SH-SY5Y (cell line): ENCODE measurements at regions not wholly inside any gene's neighbourhood (a gene's known extent, or its start where the extent isn't known, plus 50 kb on each side); places are given as distances from the start of the nearest gene placed in this dataset.

Source experiments
- GATA2 ChIP-seq: IDR thresholded peaks from 2 replicates; pipeline ENCODE4 v1.6.1; 2011; ENCODE audit warnings: mild to moderate bottlenecking, low read depth, low read length
- GATA3 ChIP-seq: IDR thresholded peaks from 2 replicates; pipeline ENCODE4 v1.6.1; 2011; ENCODE audit warnings: low read depth, mild to moderate bottlenecking, low read length, moderate library complexity

DNA sequence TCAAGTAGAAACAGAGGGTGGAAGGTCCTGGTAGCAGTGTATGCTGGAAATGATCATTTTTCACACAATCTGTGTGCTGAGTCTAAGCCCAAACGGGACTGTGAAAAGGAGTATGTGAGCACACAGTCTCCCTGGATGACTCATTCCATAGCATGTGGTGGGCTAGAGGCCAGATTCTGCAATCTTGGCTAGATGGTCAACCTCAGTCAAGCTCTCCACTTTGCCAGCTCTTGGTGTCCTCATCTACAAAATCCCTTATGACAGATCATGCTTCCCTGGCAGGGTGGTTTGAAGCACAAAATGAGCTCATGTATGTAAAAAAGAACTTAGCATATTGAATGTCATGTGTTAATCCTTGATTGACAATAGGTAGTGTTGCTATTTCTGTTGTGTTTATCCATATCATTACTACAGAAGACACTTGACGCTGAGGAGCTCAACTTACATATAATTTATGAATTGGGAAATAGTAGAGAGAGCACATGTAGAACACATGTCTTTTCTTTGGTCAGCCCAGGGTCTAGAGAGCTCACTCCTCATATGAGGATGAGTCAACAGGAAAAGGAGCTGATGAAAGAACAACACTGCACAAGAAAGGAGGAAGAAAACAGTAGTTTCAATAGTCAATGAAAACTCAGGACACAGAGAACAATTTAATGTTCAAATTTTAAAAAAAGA, 517.5 kb downstream of the BCL11B start:
- TF ChIP-seq GATA2, result no peak
- no peak for TF ChIP-seq GATA3

DNA sequence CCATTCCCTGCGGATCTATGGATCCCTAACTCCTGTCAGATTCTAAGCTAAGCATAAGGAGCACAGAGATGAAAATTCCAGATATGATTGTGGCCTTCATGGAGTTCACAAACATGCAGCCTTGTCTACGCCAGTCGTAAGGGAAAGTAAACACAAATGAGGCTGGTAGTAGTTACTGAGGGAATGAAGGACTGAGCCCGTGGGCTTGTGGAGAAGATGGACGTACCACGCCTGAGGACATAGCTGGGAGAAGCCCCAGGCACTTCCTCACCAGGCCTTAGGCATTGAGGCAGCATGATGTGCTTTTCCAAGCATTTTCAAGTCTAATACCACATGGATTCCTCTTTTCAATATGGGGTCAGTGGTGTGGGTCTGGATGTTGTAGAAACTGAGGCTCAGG, 515.2 kb downstream of the BCL11B start:
- TF ChIP-seq GATA2 (no peak), GATA3 (no peak)

DNA sequence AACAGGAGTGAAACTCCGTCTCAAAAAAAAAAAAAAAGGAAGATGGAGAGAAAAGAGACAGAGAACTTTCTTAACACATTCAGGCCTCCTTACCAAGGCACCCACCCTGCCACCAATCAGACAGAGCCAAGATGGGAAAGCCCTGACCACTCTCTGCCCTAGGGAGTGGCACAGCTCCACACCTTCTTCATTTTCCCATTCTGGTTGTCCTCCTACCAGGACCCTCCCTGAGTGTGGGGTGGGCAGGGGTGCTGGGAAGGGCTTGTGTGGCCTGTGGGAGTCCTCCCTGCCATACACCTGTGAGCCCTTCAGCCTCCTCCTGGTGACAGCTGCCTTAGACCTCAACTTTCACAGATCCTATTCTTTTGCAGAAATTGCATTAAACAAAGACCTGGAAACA, 513.6 kb downstream of the BCL11B start:
- TF ChIP-seq GATA3 (no peak), GATA2 (no peak)

DNA sequence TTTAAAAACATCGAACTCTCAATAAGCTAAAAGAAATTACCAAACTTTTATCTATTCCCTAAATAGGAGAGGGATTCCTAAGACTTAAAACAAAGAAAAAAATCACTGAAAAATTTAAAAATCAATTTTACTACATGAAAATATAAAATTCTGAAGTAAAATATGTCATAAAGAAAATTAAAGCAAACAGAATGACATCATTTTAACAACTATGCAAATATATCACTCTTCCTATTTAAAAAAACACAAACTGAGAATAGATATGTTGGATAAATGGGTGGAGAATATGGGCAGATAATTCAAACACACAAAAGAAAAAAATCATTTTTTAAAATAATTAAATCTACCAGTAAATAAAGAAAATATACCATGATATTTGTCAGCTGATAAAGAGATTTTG, 510.0 kb downstream of the BCL11B start:
- TF ChIP-seq GATA2 (no peak), GATA3 (no peak)

DNA sequence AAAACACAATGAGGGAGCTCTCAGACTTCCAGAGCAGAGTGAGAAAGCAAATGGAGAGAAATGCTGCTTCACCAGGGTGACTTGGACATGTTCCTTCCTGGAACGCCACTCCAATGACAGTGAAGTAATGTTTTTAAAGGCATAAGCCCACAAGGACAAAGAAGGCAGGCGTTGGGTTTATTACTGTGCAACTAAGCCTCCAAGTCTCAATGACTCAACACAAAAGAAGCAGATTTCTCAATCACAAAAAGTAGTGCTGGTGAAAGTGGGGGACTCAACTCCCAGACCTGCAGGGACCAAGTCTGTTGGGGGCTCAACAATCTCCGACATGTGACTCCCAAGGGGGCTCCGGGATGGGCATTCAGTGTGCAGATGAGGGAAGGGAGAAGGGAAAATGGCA, 505.2 kb downstream of the BCL11B start:
- TF ChIP-seq GATA3, result no peak
- TF ChIP-seq GATA2, result no peak

DNA sequence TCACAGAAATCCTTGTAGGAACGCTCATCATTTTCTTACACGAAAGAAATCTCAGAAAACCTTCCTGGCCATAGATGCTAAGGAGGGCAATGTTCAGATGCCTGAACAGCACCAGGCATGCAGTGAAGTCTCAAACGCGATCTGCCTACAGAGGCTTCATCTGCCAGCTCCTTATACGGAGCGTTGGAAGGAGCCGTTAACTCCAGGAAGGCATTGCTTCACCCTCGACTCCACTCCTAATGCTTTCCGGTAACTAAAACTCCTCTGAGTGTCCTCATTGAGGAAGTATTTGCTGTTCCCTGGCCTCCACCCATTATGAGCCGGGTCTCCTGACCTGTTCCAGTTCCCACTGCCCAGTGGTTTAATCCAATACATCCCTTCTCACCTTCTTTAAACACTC, 502.7 kb downstream of the BCL11B start:
- TF ChIP-seq GATA3 (no peak), GATA2 (no peak)

DNA sequence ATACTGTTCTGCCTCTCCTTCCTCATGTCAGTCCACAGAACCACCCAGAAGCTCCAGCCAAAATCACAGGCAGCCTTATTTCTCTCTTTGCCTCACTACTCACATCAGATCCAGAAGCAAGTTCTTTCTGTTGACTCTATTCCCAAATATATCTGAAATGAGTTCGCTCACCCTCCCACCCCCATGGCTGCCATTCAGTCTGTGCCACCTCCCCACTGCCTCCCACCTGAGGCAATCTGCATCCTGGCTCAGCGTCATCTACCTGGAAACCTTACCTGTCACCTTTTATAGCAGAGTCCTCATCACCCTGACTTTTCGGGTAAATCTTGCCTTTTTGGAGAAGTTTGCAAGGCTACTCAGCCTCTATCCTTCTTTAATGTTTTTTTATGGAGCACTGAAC, 501.8 kb downstream of the BCL11B start:
- no peak for TF ChIP-seq GATA2
- TF ChIP-seq GATA3, result no peak

DNA sequence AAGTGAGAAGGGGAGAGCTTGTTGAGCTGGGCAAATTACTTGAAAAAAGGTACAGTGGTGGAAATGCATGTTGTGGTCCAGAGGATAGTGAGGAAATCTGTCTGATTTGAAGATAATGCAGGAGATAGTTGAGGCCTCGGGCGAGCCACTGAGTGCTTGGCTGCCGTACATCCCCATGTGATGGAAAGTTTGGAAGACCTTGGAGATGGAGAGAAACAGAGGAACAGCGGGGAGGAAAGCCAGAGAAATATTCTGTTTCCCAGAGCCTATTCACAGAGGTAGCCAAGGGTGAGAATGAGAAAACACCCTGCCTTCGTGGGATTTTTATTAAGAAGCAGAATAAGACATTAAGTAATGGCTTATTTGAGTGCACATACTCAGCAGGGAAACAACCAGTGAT, 498.2 kb downstream of the BCL11B start:
- TF ChIP-seq GATA2 (no peak), GATA3 (no peak)

DNA sequence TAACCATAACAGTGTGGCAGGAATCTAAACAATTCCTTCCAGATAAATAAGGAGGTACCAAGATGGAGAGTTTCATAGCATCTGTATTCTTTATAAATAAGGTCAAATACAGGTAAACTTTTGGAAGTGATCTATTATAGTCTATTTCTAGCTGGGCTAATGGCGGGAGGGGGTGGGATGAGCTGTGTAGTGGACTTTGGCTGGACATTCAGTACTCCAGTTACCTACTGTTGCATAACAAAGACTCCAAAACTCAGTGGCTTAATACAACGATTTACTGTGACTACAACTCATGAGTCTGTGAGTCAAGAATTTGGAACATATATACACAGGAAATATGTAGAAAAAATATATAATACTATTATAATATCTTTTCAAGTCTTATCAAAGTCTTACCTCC, 496.1 kb downstream of the BCL11B start:
- TF ChIP-seq GATA2, result no peak
- TF ChIP-seq GATA3, result no peak

DNA sequence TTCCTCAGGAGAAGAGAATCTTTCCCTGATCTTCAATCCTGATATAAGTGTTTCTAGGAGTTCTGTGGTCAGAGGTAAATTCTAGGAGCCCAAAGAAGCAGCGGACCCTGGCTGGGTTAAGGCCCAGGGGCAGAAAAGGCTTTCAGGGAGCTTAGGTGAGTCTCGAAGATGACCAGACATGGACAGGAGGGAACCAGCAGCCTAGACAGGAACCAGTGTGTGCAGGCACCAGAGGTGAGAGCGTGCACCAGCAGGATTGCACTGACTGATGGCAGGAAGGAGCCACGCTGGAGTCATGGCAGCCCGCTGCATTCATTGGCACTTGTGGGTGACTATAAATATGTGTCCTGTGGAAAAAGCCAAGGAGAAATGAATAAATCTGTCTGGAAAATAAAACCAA, 489.9 kb downstream of the BCL11B start:
- TF ChIP-seq GATA3, result no peak
- no peak for TF ChIP-seq GATA2

DNA sequence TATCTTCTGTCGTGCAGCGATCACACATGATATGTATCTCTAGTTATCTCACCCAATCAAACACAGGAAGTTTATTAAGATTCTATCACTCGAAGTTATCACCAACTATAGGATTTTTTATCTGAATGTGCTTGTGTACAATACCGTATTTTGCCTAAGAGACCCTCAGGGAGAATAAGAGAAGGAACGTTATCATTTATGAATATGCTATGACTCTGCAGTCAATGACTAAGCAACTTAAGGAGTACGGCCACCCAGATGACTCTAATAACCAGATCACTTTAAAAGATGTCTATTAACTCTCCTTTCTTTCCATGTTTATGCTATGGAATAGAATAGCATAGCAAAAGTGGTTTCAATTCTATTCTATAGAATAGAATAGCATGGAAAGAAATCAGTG, 486.4 kb downstream of the BCL11B start:
- no peak for TF ChIP-seq GATA2
- TF ChIP-seq GATA3, result no peak

DNA sequence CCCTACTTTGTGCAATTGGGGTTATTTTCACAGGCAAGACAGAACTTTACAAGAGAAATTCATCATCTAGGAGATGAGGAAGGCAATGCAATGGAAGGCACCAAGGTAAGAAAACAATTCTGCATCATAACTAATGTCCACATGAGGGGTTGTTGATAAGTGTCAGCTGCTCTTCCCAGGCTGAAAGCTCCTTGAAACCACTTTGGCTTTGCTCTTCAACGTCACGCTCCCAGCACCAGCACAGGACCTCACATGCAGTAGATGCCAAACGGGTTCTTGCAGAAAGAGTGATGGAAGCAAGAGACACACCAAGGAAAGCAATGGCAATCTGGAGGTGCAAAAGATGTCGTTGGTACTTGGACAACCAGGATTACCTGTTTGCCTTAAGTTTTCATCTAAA, 485.5 kb downstream of the BCL11B start:
- TF ChIP-seq GATA3 (no peak), GATA2 (no peak)

DNA sequence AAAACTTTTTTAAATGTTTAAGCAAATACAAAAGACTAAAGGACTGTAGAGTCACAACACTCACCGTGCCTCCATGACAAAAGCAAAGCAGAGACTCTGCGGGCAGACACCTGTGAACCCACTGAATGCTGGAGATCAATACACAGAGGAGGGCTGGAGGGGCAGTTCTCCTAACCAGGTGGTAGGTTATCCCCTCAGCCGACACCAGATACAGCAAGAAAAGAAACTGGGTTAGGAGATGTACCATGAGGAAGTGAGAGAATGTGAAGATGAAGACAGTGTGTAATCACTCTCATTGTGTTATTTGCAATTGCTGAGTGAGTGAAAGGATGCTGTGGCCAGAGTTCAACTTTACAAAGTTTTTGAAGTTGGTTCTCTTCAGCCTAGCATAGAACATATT, 480.3 kb downstream of the BCL11B start:
- TF ChIP-seq GATA2, result no peak
- no peak for TF ChIP-seq GATA3

DNA sequence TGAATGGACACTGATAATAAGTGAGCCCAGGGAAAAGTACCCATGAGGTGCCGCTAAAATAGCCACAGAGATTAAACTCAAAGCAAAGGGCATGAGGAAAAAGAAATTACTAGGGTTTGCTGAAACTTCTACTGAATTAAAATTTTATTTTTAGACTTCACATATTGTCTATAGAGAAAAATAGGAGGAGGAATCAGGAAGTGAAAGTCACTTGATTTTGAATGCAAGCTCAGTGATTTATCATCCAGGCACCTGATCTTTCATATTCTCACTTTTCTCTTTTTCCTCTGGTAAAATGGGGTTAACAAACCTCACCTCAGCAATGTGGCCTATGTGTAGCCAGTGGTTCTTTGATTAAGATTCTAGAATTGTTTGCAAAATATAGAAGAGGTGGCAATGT, 479.8 kb downstream of the BCL11B start:
- TF ChIP-seq GATA2, result no peak
- TF ChIP-seq GATA3, result no peak

DNA sequence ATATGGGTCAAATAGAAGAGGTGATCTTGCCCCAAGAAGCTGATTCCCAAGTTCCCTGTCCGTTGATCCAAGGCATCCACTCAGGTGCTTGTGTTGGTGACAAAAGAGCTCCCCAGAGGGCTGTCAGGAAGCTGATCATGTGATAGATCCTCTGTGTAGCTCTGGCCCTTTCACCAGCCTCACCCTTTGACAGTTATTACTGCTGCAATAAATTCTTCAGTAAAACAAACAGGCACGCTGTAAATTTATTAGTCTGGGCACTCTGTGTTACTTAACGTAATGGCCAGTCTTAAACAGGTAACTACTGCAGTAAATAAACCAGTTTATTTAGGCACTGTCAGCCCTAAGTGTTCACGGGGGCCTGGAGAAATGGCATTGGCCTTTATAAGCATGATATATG, 473.9 kb downstream of the BCL11B start:
- no peak for TF ChIP-seq GATA3
- TF ChIP-seq GATA2, result no peak

DNA sequence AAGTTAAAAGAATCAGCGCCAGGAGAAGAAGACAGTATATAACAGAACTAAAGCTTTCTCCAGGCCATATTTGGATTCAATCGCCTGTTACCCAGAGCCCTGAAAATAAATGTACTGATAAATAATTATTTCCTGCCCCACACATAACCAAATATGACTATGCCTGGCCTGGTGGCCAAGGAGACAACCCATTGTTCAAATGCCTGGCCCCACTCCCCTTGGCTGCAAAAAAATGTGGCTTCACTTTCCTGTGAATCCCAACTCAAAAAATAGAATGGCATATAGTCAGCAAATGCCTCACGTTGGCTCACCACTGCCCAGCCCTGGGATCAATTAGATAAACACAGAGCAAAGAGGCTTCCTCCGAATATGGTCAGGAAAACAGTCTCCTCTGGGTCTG, 472.1 kb downstream of the BCL11B start:
- TF ChIP-seq GATA2 (no peak), GATA3 (no peak)
